Epithelial cell of proximal tubule (primary cell): ENCODE measurements at regions not wholly inside any gene's neighbourhood (a gene's known extent, or its start where the extent isn't known, plus 50 kb on each side); places are given as distances from the start of the nearest gene placed in this dataset.

Experiments used
- DNase-seq: peaks from one replicate; pipeline ENCODE4 v3.0.0-alpha.2; 2011; ENCODE audit warnings: low read depth
- H3K4me3 ChIP-seq: 2 replicates; pipeline ENCODE4 v1.5.1; 2011; ENCODE audit warnings: low read depth, mild to moderate bottlenecking, low read length
- TF ChIP-seq, protein P1 (sequence below): conservative IDR thresholded peaks from 2 replicates; pipeline ENCODE4 v1.5.1; 2012; ENCODE audit warnings: low read depth, mild to moderate bottlenecking, low read length

DNA sequence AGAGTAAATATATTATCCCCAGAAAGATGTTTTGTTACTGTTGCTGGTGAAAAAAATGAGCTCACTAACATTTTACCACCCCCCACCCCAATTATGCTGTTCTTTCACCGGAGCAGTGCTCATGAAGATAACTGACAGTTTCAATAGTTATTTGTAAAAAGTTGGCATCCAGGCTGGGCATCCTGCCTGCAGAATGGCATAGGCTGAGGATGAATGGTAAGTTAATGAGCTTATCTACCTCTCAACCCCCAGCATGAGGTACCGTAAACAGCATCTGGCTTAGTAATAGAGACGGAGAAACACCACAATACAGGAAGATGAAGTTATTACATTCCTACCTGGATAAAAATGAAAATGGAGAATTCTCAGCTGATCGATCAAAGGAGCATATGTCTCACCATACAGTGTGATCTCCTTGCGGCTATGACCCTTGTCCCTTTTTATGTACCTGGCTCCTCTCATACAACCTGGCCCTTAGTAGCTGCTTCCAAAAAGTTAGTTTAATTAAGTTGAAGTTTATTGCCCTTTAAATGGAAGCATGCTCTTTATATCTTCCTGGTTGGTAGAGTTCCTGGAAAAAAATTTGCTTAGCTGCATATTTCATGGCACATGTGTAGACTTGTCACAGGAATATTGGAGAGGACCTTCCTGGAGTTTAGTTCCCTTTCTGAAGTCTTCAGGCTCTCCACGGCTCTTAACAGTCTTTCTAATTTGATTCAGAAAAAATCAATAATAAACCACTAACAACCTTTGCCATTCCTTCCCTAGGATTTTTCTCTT lies 61.2 kb upstream of the MPHOSPH6 start:
- TF ChIP-seq, protein P1, sequence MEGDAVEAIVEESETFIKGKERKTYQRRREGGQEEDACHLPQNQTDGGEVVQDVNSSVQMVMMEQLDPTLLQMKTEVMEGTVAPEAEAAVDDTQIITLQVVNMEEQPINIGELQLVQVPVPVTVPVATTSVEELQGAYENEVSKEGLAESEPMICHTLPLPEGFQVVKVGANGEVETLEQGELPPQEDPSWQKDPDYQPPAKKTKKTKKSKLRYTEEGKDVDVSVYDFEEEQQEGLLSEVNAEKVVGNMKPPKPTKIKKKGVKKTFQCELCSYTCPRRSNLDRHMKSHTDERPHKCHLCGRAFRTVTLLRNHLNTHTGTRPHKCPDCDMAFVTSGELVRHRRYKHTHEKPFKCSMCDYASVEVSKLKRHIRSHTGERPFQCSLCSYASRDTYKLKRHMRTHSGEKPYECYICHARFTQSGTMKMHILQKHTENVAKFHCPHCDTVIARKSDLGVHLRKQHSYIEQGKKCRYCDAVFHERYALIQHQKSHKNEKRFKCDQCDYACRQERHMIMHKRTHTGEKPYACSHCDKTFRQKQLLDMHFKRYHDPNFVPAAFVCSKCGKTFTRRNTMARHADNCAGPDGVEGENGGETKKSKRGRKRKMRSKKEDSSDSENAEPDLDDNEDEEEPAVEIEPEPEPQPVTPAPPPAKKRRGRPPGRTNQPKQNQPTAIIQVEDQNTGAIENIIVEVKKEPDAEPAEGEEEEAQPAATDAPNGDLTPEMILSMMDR: no peak
- DNase-seq: no peak
- no peak overlapping the region for H3K4me3 ChIP-seq

DNA sequence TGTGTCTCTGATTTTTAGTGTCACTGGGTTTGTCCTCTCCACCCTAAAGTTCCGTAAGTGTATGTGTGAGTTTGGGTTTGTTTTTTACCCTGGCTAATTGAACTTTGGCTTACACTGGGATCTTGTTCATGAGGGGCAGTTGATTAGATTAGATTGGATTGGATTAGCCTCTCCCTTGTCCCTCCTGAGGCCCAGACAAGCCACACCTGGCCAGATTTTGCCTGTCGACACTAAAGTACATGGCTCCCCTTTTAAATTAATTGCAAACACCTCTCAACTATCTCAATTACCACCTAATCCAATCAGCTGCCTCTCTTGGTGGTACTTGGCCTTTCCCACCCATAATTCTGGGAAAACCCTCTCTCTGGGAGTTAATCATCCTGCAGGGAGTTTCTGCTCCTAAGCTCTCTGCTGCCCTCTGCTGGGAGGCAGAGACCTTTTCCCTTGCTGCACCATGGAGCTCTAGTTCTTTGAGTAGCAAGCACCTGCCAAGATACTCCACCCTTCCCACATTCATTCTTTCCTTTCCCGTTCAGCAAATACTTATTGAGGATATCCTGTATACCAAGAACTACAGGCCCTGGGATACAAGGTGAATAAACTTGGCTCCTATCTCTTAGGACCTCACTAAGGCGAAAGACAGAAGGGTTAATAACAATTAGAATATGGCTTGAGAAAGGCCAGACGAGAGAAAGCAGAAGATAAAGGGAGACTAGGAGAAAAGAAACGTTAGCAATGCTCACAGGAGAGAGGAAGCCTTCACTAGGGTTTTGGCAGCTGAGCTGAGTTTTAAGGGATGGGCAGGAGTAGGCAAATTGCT lies 60.0 kb upstream of the MPHOSPH6 start:
- TF ChIP-seq, protein P1: peak; percentile 98
- DNase-seq: peak; percentile 7

DNA sequence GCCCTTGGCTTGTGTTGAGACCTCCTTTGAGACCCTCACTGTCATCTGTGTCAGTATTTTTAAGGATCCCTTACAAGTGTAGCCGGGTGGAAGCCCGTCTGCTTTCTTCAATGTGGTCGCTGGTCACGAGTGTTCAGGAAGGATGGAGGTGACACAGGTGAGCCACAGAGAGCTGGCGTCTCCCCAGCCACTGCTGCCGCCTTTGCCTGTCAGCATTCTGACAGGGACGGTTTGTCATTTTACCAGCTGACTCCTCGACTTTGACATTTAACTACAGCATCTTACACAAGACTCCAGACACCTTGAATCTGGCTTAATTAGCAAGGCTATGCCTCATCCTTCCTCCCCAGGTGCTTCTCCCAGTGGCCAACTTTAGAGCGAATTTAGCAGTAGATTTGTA lies 56.3 kb upstream of the MPHOSPH6 start:
- TF ChIP-seq, protein P1: no peak
- DNase-seq: no peak
- no peak overlapping the region for H3K4me3 ChIP-seq

More for the DNA sequence above, 60.0 kb upstream of the MPHOSPH6 start:
- no peak overlapping the region for H3K4me3 ChIP-seq

DNA sequence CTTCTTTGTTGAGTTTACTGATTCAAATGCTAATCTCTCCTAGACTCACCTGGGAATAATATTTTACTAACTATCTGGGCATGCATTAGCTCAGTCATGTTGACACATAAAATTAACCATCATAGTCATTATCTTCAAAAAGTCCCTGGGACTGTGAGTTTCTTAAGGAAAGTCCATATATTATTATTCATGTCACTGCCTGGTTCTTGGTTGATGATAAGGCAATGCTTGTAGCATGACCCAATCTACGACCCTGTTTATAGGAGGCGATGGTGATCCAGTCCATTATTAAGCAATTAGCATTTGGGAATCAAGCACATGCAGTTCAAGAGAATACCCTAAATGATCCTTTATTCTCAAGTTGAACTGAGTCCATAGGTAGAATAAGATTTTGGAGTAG lies 54.8 kb upstream of the MPHOSPH6 start:
- H3K4me3 ChIP-seq: no peak overlapping the region
- no peak for DNase-seq
- TF ChIP-seq, protein P1: no peak

DNA sequence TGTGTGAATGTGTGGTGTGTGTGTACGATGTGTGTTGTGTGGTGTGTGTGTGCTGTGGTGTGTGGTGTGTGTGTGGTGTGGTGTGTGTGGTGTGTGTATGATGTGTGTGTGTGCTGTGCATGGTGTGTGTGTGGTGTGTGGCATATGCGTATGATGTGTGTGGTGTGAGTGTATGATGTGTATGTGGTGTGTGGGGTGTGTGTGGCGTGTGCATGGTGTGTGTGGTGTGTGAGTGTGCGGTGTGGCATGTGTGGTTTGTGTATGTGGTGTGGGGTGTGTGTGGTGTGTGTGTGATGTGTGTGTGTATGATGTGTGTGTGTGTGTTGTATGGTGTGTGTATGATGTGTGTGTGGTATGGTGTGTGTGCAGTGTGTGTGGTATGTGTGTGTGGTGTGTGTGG lies 50.5 kb upstream of the MPHOSPH6 start:
- H3K4me3 ChIP-seq: no peak overlapping the region
- TF ChIP-seq, protein P1: no peak
- no peak for DNase-seq
